Heart left ventricle (tissue), 13 donors: ENCODE measurements at regions not wholly inside any gene's neighbourhood (a gene's known extent, or its start where the extent isn't known, plus 50 kb on each side); places are given as distances from the start of the nearest gene placed in this dataset.

Source experiments
- CTCF ChIP-seq, 12 donors: fragments of 200-600 bp; sonication (generic) in 4 of 12; IDR thresholded peaks; one replicate each; pipeline versions ENCODE4 v1.5.0 to v1.8.0; 2018 to 2022; ENCODE audit warnings: antibody characterized with exemption in 12 of 12, mild to moderate bottlenecking in 5 of 12
- POLR2A ChIP-seq, 2 donors: fragments of 450-650 bp; IDR thresholded peaks; one replicate each; pipeline ENCODE4 v1.6.1; 2017; ENCODE audit warnings: antibody characterized with exemption in 2 of 2, mild to moderate bottlenecking in 2 of 2, moderate library complexity in 2 of 2
- donor health status: ischemic (EF 13 %, LVEDD 7.1; RV severe dilation, severe dysfunction).
- donor health status: DM: no; HTN: yes; CAD: no.
- donor health status: DM: no; HTN: no; CAD: no.
- donor health status: ischemic (EF 25% LVEDD 6.9; RV normal size, moderate dysfunction).
- donor health status: ischemic (EF 25% LVEDD 5.7; RV mildly dilated, moderate dysfunction).
- donor health status: ischemic (EF 35%, LVEDD 5.7; RV mildly dilated, moderate dysfunction).
- donor health status: nonischemic (EF 11% LVEDD 7.7; RV severe dilation, severe dysfunction).
- donor health status: DM: yes; HTN: yes; CAD: no.
- donor health status: PGD.
- donor health status: ischemic (EF 29% LVEDD 5.4; RV normal size, mild dysfunction).
- donor health status: nonischemic (EF 23%, LVEDD 6.1; RV moderate dilation, normal function).

GRCh38 chr4:144799486-144799885 is 153.5 kb downstream of the HHIP start:
- TF ChIP-seq CTCF (IDR thresholded peaks at IDR 0.05) (no peak), POLR2A (IDR thresholded peaks at IDR 0.05) (no peak)
